ENCODE measurements at regions not wholly inside any gene's neighbourhood (a gene's known extent, or its start where the extent isn't known, plus 50 kb on each side); places are given as distances from the start of the nearest gene placed in this dataset.

- TF ChIP-seq CTCF (IDR thresholded peaks at IDR 0.05) = no peak
- TF ChIP-seq POLR2A (IDR thresholded peaks at IDR 0.05) = no peak
- TF ChIP-seq EP300 (IDR thresholded peaks at IDR 0.05) = no peak
These were observed 71.7 kb upstream of the TTC14 start for GRCh38 chr3:180530276-180530675.

All from suprapubic skin (tissue), 3 donors.